22Rv1 (cell line): ENCODE measurements at regions not wholly inside any gene's neighbourhood (a gene's known extent, or its start where the extent isn't known, plus 50 kb on each side); places are given as distances from the start of the nearest gene placed in this dataset.

Experiments
- ZFX ChIP-seq: fragments of 450-650 bp; IDR thresholded peaks from 2 replicates; pipeline ENCODE4 v1.6.1; 2017; ENCODE audit warnings: antibody characterized with exemption, borderline replicate concordance
- TF ChIP-seq, protein P1 (sequence below): fragments of 450-650 bp; IDR thresholded peaks from 2 replicates; pipeline ENCODE4 v1.5.1; 2017; ENCODE audit warnings: mild to moderate bottlenecking

DNA sequence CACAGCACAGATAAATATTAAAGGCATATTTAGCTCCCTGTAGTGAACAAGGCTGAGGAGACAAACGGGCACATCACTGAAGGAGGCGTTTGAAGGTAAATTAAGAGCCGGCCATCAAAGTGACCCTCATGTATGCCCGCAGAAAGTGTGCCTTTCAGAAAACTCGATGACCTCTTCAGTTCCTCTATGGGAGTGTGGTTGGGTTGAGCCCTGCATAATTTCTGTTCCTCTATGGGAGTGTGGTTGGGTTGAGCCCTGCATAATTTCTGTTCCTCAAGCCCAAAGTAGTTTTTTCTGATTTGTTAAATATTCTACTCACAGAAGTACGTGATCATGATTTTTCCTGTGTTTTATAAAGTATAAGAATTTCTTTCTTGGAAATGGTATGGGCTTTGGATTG, 568.5 kb downstream of the TSN start:
- TF ChIP-seq, protein P1, sequence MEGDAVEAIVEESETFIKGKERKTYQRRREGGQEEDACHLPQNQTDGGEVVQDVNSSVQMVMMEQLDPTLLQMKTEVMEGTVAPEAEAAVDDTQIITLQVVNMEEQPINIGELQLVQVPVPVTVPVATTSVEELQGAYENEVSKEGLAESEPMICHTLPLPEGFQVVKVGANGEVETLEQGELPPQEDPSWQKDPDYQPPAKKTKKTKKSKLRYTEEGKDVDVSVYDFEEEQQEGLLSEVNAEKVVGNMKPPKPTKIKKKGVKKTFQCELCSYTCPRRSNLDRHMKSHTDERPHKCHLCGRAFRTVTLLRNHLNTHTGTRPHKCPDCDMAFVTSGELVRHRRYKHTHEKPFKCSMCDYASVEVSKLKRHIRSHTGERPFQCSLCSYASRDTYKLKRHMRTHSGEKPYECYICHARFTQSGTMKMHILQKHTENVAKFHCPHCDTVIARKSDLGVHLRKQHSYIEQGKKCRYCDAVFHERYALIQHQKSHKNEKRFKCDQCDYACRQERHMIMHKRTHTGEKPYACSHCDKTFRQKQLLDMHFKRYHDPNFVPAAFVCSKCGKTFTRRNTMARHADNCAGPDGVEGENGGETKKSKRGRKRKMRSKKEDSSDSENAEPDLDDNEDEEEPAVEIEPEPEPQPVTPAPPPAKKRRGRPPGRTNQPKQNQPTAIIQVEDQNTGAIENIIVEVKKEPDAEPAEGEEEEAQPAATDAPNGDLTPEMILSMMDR = no peak
- no peak for TF ChIP-seq ZFX
